PC-9 (cell line): ENCODE measurements at regions not wholly inside any gene's neighbourhood (a gene's known extent, or its start where the extent isn't known, plus 50 kb on each side); places are given as distances from the start of the nearest gene placed in this dataset.

ENCODE experiments used
- BruUV-seq: library from RNA; stranded (reverse); fragments of 400-500 nt; replicated peaks from 2 replicates; lab custom pipeline; 2021; lab: Mats Ljungman, UMichigan
- CTCF ChIA-PET: fragments of 300-600 bp; sonication (Branson Sonifier 250); formaldehyde crosslinking; loops from one replicate; lab custom pipeline; 2022; ENCODE audit warnings: antibody characterized with exemption; lab: Charles Lee
- POLR2A ChIA-PET: fragments of 300-600 bp; sonication (Branson Sonifier 250); formaldehyde crosslinking; loops from one replicate; lab custom pipeline; 2022; ENCODE audit warnings: antibody characterized with exemption; ENCODE audit not compliant: unreplicated experiment; lab: Charles Lee
- DNase-seq, 2 experiments: peaks; one replicate each; pipeline versions ENCODE4 v3.0.0 to v3.0.0-alpha.2; 2015 to 2022; ENCODE audit warnings: mixed read lengths in 1 of 2
- H2AFZ ChIP-seq: fragments of 200-600 bp; sonication (generic); 2 replicates; pipeline ENCODE4 v1.8.1; 2017; ENCODE audit warnings: antibody characterized with exemption
- H3F3A ChIP-seq: fragments of 200-600 bp; sonication (generic); 2 replicates; pipeline ENCODE4 v1.8.1; 2017; ENCODE audit warnings: antibody characterized with exemption, mild to moderate bottlenecking, low read depth; ENCODE audit not compliant: insufficient read depth
- H3K27ac ChIP-seq: fragments of 200-600 bp; sonication (generic); 2 replicates; pipeline ENCODE4 v1.6.1; 2016; ENCODE audit warnings: mixed run types
- H3K27me3 ChIP-seq: fragments of 200-600 bp; sonication (generic); 2 replicates; pipeline ENCODE4 v1.6.1; 2016; ENCODE audit warnings: low read depth, mixed run types; ENCODE audit not compliant: insufficient read depth
- H3K36me3 ChIP-seq: fragments of 200-600 bp; sonication (generic); 2 replicates; pipeline ENCODE4 v1.6.1; 2016; ENCODE audit warnings: low read depth, mixed run types
- H3K4me1 ChIP-seq: fragments of 200-600 bp; sonication (generic); replicated peaks from 2 replicates; pipeline ENCODE4 v1.6.1; 2016; ENCODE audit warnings: mixed run types; ENCODE audit not compliant: insufficient read depth
- H3K4me2 ChIP-seq: fragments of 200-600 bp; sonication (generic); 2 replicates; pipeline ENCODE4 v1.6.1; 2017; ENCODE audit warnings: mixed run types
- H3K4me3 ChIP-seq: fragments of 200-600 bp; sonication (generic); 2 replicates; pipeline ENCODE4 v1.6.1; 2016; ENCODE audit warnings: mixed run types
- H3K79me2 ChIP-seq: fragments of 200-600 bp; sonication (generic); 2 replicates; pipeline ENCODE4 v1.6.1; 2017; ENCODE audit warnings: low read depth, mixed run types
- H3K9me2 ChIP-seq: fragments of 200-600 bp; sonication (generic); 2 replicates; pipeline ENCODE4 v1.8.1; 2017; ENCODE audit warnings: mild to moderate bottlenecking; ENCODE audit not compliant: insufficient read depth
- H3K9me3 ChIP-seq: fragments of 200-600 bp; sonication (generic); 2 replicates; pipeline ENCODE4 v1.8.1; 2016; ENCODE audit warnings: low read depth; ENCODE audit not compliant: insufficient read depth
- H4K20me1 ChIP-seq: fragments of 200-600 bp; sonication (generic); 2 replicates; pipeline ENCODE4 v1.8.1; 2017; ENCODE audit not compliant: insufficient read depth
- CTCF ChIP-seq: fragments of 200-600 bp; sonication (generic); conservative IDR thresholded peaks from 2 replicates; pipeline ENCODE4 v1.6.1; 2017; ENCODE audit warnings: mixed run types, antibody characterized with exemption, mild to moderate bottlenecking, moderate library complexity
- EZH2 ChIP-seq: fragments of 200-600 bp; sonication (generic); IDR thresholded peaks from 2 replicates; pipeline ENCODE4 v1.8.0; 2017; ENCODE audit warnings: antibody characterized with exemption, low read depth
- intact Hi-C: fragments of 100-400 bp; cut with micrococcal nuclease; formaldehyde crosslinking; loops from one replicate; pipeline ENCODE4 v1.10.0; 2022; ENCODE audit not compliant: unreplicated experiment

- H3K4me1 ChIP-seq: no peaks in the 10 kb centered on the region
- no peaks in the 10 kb centered on the region for H3K36me3 ChIP-seq
- H3K27ac ChIP-seq: no peak overlapping the region
- BruUV-seq: no TSS peak
- no peak overlapping the region for H2AFZ ChIP-seq
- peaks cover 14% of the 10 kb centered on the region; the same call in 1 of the 2 replicates for H3K27me3 ChIP-seq
- ChIA-PET CTCF (no interaction called here), POLR2A (no interaction called here)
- TF ChIP-seq EZH2 (no peak), CTCF (no peak)
- intact Hi-C loops: no loop called here
- no peak overlapping the region for H3K4me3 ChIP-seq
- no peaks in the 10 kb centered on the region for H4K20me1 ChIP-seq
- H3F3A ChIP-seq: no peaks in the 10 kb centered on the region
- no peaks in the 10 kb centered on the region for H3K9me3 ChIP-seq
- H3K4me2 ChIP-seq: no peak overlapping the region
- no peaks in the 10 kb centered on the region for H3K9me2 ChIP-seq
- no peaks in the 10 kb centered on the region for H3K79me2 ChIP-seq
- no peak for DNase-seq
These were observed 198.0 kb upstream of the COX10 start for GRCh38 chr17:13871261-13871660.

GRCh38 chr17:13874134-13874533 lies 195.2 kb upstream of the COX10 start:
- no peak overlapping the region for H3K27ac ChIP-seq
- no peaks in the 10 kb centered on the region for H3K9me2 ChIP-seq
- intact Hi-C loops: no loop called here
- BruUV-seq: no TSS peak
- H4K20me1 ChIP-seq: no peaks in the 10 kb centered on the region
- H3K4me1 ChIP-seq: no peaks in the 10 kb centered on the region
- CTCF ChIA-PET: no interaction called here
- H3K4me2 ChIP-seq: no peak overlapping the region
- H3K79me2 ChIP-seq: no peaks in the 10 kb centered on the region
- H3K36me3 ChIP-seq: no peaks in the 10 kb centered on the region
- peaks cover 14% of the 10 kb centered on the region; the same call in 1 of the 2 replicates for H3K27me3 ChIP-seq
- H3F3A ChIP-seq: no peaks in the 10 kb centered on the region
- no peaks in the 10 kb centered on the region for H3K9me3 ChIP-seq
- no peak for TF ChIP-seq CTCF
- no peak for TF ChIP-seq EZH2
- H2AFZ ChIP-seq: no peak overlapping the region
- POLR2A ChIA-PET: no interaction called here
- no peak for DNase-seq
- no peak overlapping the region for H3K4me3 ChIP-seq

DNA sequence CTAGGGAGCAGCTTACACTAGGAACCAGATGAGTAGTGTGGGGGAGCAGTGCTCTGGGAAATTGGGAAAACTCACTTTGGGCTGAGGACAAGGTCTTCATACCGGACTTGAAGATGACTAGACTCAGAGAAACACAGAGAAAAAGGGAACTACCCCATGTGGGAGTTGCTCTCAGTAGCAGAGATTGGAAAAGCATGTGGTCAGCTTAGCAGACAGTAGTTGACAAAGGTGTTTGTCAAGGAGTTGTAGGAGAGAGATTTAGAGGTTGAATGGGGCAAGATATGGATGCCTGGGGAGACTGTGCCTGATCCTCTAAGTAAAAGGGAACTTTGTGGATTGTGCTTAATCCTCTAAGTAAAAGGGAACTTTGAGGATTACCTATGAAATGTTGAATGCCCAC lies 194.5 kb upstream of the COX10 start:
- no TSS peak for BruUV-seq
- POLR2A ChIA-PET: no interaction called here

More for the DNA sequence above, 194.5 kb upstream of the COX10 start:
- Histone ChIP-seq H3K4me1 (no peaks in the 10 kb centered on the region), H3K9me3 (no peaks in the 10 kb centered on the region), H3K27ac (no peak overlapping the region), H4K20me1 (no peaks in the 10 kb centered on the region), H3K9me2 (no peaks in the 10 kb centered on the region), H3K4me3 (no peak overlapping the region), H3F3A (no peaks in the 10 kb centered on the region), H3K27me3 (peaks cover 20% of the 10 kb centered on the region), H2AFZ (no peak overlapping the region), H3K4me2 (no peak overlapping the region), H3K36me3 (no peaks in the 10 kb centered on the region), H3K79me2 (no peaks in the 10 kb centered on the region)
- intact Hi-C loops: no loop called here
- no peak for DNase-seq
- no peak for TF ChIP-seq EZH2
- TF ChIP-seq CTCF: no peak
- CTCF ChIA-PET: no interaction called here
